GM13977 (cell line): ENCODE measurements at regions not wholly inside any gene's neighbourhood (a gene's known extent, or its start where the extent isn't known, plus 50 kb on each side); places are given as distances from the start of the nearest gene placed in this dataset.

Source experiments
- DNase-seq: peaks from one replicate; pipeline ENCODE4 v3.0.0; 2012; ENCODE audit warnings: low spot score
- in situ Hi-C: fragments of 300-500 bp; cut with MboI; formaldehyde crosslinking; loops from one replicate; pipeline ENCODE4 v1.12.0; 2022; ENCODE audit warnings: low sequenced_read_pairs, low pct_unique_long_range_greater_than_20kb, mixed read lengths, inconsistent platforms; ENCODE audit not compliant: unreplicated experiment
- TF ChIP-seq, protein P1 (sequence below): IDR thresholded peaks from 2 replicates; pipeline ENCODE4 v1.5.1; 2012; ENCODE audit warnings: mild to moderate bottlenecking, control low read depth; ENCODE audit not compliant: insufficient read depth; ENCODE audit errors: extremely low read depth, missing control alignments

DNA sequence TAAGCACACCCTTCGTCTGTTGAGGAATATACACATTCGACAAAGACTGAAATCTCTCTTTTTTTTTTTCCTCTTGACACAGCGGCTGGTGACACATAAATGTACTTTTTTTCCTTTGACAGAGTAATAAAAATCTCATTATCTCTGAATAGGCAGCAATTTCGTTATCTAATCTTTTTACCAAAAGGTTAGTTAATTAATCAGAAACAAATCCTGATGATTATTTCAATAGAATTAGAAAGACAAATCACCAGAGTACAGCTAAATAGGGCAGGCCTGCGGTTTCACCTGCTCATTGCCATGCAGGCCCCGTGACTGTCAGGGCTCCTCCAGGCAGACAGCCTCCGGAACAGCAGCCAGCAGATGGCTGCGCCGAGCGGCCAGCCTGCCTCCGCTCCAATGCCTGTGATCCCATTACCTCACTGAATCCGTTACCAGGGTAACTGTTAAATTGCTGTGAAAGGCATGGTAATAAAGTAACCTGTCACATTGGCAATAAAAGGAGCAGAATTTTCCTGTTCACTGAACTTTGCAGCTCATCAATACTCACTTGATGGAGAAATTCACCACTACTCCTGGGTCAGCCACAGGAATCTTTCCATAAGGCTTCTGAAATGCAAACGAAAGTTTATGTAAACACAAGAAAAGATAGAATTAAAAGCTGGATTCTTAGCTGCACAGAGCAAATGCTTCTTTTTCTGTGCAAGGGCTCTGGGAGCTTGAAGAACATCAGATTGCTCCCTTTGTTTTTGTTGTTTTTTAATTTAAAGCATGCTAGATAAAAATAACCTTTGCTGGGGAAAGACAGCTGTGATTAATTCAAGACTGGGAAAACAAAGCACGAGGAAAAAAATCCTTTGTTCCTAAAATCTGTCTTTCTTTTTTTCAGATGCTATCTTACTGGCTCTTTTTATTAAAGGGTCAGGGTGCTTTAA, 666.4 kb upstream of the ZNF608 start:
- DNase-seq, result peak; percentile 35
- TF ChIP-seq, protein P1, sequence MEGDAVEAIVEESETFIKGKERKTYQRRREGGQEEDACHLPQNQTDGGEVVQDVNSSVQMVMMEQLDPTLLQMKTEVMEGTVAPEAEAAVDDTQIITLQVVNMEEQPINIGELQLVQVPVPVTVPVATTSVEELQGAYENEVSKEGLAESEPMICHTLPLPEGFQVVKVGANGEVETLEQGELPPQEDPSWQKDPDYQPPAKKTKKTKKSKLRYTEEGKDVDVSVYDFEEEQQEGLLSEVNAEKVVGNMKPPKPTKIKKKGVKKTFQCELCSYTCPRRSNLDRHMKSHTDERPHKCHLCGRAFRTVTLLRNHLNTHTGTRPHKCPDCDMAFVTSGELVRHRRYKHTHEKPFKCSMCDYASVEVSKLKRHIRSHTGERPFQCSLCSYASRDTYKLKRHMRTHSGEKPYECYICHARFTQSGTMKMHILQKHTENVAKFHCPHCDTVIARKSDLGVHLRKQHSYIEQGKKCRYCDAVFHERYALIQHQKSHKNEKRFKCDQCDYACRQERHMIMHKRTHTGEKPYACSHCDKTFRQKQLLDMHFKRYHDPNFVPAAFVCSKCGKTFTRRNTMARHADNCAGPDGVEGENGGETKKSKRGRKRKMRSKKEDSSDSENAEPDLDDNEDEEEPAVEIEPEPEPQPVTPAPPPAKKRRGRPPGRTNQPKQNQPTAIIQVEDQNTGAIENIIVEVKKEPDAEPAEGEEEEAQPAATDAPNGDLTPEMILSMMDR, result peak; percentile 41
- in situ Hi-C loops, result loop anchor here (25.0 kb wide), 2 partner anchors 476 to 676 kb away; partner anchors contain the start of gene ZNF608

- DNase-seq, result no peak
- in situ Hi-C loops, result loop anchor here (25.0 kb wide), 2 partner anchors 476 to 676 kb away; partner anchors contain the start of gene ZNF608
These were observed 667.2 kb upstream of the ZNF608 start for GRCh38 chr5:125413496-125414274.

DNA sequence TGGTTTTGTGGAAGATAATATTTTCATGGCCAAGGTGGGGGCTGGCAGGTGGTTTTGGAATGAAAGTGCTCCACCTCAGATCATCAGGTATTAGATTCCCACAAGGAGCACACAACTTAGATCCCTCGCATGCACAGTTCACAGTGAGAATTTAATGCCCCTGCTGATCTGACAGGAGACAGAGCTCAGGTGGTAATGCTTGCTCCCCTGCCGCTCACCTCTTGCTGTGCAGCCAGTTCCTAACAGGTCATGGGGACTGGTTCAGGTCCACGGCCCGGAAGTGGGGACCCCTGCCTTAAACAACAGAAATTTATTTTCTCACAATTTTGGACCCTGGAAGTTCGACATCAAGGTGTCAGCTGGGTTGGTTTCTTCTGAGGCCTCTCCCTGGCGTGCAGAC, 668.7 kb upstream of the ZNF608 start:
- in situ Hi-C loops, result loop anchor here (25.0 kb wide), 2 partner anchors 478 to 678 kb away; partner anchors contain the start of gene ZNF608
- no peak for DNase-seq
- TF ChIP-seq, protein P1, result no peak

More at GRCh38 chr5:125413496-125414274, 667.2 kb upstream of the ZNF608 start:
- TF ChIP-seq, protein P1, result no peak

- in situ Hi-C loops, result loop anchor here (25.0 kb wide), 2 partner anchors 479 to 679 kb away; partner anchors contain the start of gene ZNF608
- TF ChIP-seq, protein P1, result no peak
- DNase-seq, result no peak
These were observed 669.6 kb upstream of the ZNF608 start for GRCh38 chr5:125416055-125416454.

GRCh38 chr5:125421006-125421405, 674.6 kb upstream of the ZNF608 start:
- in situ Hi-C loops, result loop anchor here (25.0 kb wide), 2 partner anchors 484 to 684 kb away; partner anchors contain the start of gene ZNF608
- DNase-seq, result no peak
- TF ChIP-seq, protein P1, result no peak

DNA sequence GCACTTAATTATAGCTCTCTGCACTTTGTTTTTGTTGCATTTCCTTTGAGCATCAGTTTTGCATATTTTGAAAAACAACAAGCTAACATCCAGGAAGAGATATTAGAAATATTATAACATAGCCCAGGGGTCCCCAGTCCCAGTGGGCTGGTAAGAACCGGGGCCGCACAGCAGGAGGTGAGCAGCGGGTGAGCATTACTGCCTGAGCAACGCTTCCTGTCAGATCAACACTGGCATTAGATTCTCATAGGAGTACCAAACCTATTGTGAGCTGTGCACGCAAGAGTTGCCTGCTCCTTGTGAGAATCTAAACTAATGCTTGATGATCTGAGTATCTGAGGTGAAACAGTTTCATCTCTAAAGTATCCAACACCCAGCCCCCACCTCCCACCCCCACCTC, 675.9 kb upstream of the ZNF608 start:
- TF ChIP-seq, protein P1, result no peak
- in situ Hi-C loops, result loop anchor here (25.0 kb wide), 2 partner anchors 485 to 685 kb away; partner anchors contain the start of gene ZNF608
- no peak for DNase-seq
